ENCODE measurements at regions not wholly inside any gene's neighbourhood (a gene's known extent, or its start where the extent isn't known, plus 50 kb on each side); places are given as distances from the start of the nearest gene placed in this dataset.

DNA sequence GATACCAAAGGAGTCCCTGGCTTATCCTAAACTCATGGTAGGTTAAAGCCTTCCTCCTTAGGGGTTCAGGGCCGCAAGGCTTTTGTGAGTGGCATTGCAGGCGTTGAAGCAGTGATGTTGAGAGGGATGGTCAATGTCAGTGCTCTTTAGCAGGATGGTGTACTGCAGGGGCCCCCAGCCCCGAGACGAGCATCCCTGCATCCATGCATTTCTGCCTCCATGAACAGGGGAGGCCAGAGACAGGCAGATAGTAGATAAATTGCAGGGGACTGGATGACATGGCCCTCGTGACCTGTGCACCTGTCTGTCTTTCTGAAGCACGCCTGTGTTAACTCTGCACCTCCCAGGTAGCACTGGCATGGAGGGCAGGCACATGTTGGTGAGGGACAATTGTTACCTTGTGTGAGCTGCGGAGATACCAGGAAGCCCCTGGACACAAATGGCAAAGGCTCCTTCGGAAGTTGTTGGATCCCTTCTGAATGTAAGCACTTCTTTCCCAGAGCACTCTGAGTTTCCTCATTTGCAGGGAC lies 133.5 kb downstream of the SNRPN start:
- TF ChIP-seq, protein P1, sequence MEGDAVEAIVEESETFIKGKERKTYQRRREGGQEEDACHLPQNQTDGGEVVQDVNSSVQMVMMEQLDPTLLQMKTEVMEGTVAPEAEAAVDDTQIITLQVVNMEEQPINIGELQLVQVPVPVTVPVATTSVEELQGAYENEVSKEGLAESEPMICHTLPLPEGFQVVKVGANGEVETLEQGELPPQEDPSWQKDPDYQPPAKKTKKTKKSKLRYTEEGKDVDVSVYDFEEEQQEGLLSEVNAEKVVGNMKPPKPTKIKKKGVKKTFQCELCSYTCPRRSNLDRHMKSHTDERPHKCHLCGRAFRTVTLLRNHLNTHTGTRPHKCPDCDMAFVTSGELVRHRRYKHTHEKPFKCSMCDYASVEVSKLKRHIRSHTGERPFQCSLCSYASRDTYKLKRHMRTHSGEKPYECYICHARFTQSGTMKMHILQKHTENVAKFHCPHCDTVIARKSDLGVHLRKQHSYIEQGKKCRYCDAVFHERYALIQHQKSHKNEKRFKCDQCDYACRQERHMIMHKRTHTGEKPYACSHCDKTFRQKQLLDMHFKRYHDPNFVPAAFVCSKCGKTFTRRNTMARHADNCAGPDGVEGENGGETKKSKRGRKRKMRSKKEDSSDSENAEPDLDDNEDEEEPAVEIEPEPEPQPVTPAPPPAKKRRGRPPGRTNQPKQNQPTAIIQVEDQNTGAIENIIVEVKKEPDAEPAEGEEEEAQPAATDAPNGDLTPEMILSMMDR (IDR thresholded peaks at IDR 0.05) = no peak
- no peak for TF ChIP-seq POLR2A (IDR thresholded peaks at IDR 0.05)

All from uterus (tissue), 2 donors.